ENCODE measurements at regions not wholly inside any gene's neighbourhood (a gene's known extent, or its start where the extent isn't known, plus 50 kb on each side); places are given as distances from the start of the nearest gene placed in this dataset.

DNA sequence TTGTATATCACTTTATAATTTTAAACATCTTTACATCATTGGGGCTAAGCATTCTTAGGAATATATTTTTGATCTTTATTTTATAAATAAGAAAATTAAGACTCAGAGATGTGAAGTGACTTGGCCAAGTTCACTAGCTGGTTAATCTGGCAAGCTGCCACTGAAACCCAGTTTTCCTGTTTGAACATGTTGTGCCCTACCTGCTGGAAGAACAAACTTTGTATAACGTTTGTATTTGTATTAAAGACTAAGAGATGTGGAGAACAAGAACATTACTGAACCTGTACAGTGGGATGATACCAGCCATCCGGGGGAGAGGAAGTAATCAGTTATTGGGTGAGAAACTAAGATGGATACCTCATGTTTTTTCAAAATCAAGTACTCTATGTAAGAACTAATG is 77.2 kb upstream of the SIPA1L2 start:
- TF ChIP-seq RFX5 (IDR thresholded peaks at IDR 0.05; ENCODE audit: borderline replicate concordance, low read depth, low read length) (no peak), JUN (IDR thresholded peaks at IDR 0.05; ENCODE audit: low read depth, low read length) (no peak), ZNF274 (IDR thresholded peaks at IDR 0.05; ENCODE audit: borderline replicate concordance, extremely low read depth, low read length) (no peak), BRCA1 (IDR thresholded peaks at IDR 0.05; ENCODE audit: low read depth, low read length) (no peak), POLR2A (IDR thresholded peaks at IDR 0.05; ENCODE audit: control extremely low read depth in 1 of 2, low read depth in 2 of 2, low read length in 2 of 2) (no peak), NRF1 (IDR thresholded peaks at IDR 0.05; ENCODE audit: low read depth, low read length) (no peak)
- TF ChIP-seq, protein P1, sequence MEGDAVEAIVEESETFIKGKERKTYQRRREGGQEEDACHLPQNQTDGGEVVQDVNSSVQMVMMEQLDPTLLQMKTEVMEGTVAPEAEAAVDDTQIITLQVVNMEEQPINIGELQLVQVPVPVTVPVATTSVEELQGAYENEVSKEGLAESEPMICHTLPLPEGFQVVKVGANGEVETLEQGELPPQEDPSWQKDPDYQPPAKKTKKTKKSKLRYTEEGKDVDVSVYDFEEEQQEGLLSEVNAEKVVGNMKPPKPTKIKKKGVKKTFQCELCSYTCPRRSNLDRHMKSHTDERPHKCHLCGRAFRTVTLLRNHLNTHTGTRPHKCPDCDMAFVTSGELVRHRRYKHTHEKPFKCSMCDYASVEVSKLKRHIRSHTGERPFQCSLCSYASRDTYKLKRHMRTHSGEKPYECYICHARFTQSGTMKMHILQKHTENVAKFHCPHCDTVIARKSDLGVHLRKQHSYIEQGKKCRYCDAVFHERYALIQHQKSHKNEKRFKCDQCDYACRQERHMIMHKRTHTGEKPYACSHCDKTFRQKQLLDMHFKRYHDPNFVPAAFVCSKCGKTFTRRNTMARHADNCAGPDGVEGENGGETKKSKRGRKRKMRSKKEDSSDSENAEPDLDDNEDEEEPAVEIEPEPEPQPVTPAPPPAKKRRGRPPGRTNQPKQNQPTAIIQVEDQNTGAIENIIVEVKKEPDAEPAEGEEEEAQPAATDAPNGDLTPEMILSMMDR (IDR thresholded peaks at IDR 0.05; ENCODE audit: control extremely low read depth in 1 of 3, insufficient read depth in 1 of 3, low read depth in 1 of 3, low read length in 3 of 3): no peak

Data from H1 (cell line).